ENCODE measurements at regions not wholly inside any gene's neighbourhood (a gene's known extent, or its start where the extent isn't known, plus 50 kb on each side); places are given as distances from the start of the nearest gene placed in this dataset.
"Not testable (repeated sequence)": the region's sequence is repeated elsewhere in the genome, so short reads cannot be mapped to it uniquely, and the experiment has no call there.

DNA sequence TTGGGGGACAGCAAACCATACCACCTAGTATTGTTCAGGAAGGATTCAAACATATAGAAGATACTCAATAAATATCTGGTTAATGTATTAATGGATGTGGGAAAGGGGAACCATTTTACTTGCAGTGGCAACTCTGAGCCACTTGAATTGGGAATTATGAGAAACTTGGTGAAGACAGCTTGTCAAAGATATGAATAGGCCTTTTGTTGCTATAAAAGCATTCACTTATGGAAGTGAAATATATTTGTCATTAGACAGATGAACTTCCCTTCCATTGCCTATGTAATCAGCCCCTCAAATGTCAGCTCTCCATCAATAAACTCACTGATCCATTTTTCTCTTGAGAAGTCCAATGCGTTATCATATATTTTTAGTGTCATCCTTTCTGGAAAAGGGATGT is 56.1 kb downstream of the GPR85 start:
- Histone ChIP-seq H4K20me1 (ENCODE audit: low read depth) (no peaks in the 10 kb centered on the region), H3F3A (ENCODE audit: low read depth) (no peaks in the 10 kb centered on the region), H3K27ac (no peak overlapping the region), H2AFZ (replicated peaks) (no peak overlapping the region), H3K9me3 (ENCODE audit: low read depth) (no peaks in the 10 kb centered on the region), H3K9ac (no peak overlapping the region), H3K79me2 (ENCODE audit: low read depth) (no peaks in the 10 kb centered on the region), H3K27me3 (no peaks in the 10 kb centered on the region), H3K4me3 (no peak overlapping the region), H3K36me3 (no peaks in the 10 kb centered on the region), H3K4me2 (no peak overlapping the region), H3K4me1 (peaks cover 24% of the 10 kb centered on the region)
- TF ChIP-seq EZH2phosphoT487 (IDR thresholded peaks at IDR 0.05): no peak
- no peak for TF ChIP-seq EZH2 (IDR thresholded peaks at IDR 0.05)
- TF ChIP-seq, protein P1, sequence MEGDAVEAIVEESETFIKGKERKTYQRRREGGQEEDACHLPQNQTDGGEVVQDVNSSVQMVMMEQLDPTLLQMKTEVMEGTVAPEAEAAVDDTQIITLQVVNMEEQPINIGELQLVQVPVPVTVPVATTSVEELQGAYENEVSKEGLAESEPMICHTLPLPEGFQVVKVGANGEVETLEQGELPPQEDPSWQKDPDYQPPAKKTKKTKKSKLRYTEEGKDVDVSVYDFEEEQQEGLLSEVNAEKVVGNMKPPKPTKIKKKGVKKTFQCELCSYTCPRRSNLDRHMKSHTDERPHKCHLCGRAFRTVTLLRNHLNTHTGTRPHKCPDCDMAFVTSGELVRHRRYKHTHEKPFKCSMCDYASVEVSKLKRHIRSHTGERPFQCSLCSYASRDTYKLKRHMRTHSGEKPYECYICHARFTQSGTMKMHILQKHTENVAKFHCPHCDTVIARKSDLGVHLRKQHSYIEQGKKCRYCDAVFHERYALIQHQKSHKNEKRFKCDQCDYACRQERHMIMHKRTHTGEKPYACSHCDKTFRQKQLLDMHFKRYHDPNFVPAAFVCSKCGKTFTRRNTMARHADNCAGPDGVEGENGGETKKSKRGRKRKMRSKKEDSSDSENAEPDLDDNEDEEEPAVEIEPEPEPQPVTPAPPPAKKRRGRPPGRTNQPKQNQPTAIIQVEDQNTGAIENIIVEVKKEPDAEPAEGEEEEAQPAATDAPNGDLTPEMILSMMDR (IDR thresholded peaks at IDR 0.05): no peak
- peaks cover 14% of the 10 kb centered on the region for H3K4me1 Mint-ChIP-seq
- H3K4me3 Mint-ChIP-seq: no peak overlapping the region
- no peaks in the 10 kb centered on the region for H3K36me3 Mint-ChIP-seq
- H3K27ac Mint-ChIP-seq: no peak overlapping the region
- DNase-seq (ENCODE audit: low spot score): no peak
- no peaks in the 10 kb centered on the region for H3K9me3 Mint-ChIP-seq
- H3K27me3 Mint-ChIP-seq (ENCODE audit: insufficient read depth, low read depth): no peaks in the 10 kb centered on the region

DNA sequence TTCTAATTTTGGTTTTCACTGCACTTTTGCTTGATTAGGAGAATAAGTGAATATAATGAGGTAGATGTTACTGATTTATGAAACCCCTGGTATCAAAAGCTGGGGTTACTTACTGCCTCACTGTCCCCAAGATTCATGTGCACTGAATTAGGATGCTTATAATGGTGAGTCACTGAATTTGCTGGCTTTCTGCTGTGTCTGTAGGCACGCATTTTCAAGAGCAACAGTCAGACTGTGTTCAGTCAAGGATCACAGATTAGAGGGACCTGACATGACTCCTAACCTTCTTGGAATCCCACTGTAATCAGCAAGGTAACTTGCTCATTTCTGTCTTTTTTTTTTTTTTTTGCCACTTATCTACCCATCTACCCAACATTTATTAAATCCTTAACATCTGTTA is 59.7 kb downstream of the GPR85 start:
- peaks cover 31% of the 10 kb centered on the region for H3K4me1 ChIP-seq
- peak; percentile 35 for DNase-seq (ENCODE audit: low spot score)
- Mint-ChIP-seq H3K9me3 (peaks cover 17% of the 10 kb centered on the region), H3K27ac (peak overlapping the region; percentile 42), H3K4me1 (peaks cover 14% of the 10 kb centered on the region), H3K4me3 (no peak overlapping the region), H3K36me3 (no peaks in the 10 kb centered on the region), H3K27me3 (ENCODE audit: insufficient read depth, low read depth) (no peaks in the 10 kb centered on the region)
- peak overlapping the region; percentile 77 for H3K27ac ChIP-seq
- H3K79me2 ChIP-seq (ENCODE audit: low read depth): no peaks in the 10 kb centered on the region
- no peak for TF ChIP-seq EZH2phosphoT487 (IDR thresholded peaks at IDR 0.05)
- TF ChIP-seq EZH2 (IDR thresholded peaks at IDR 0.05): no peak
- TF ChIP-seq, protein P1 (IDR thresholded peaks at IDR 0.05): no peak
- H3K9ac ChIP-seq: no peak overlapping the region
- peak overlapping the region; percentile 56 for H3K4me2 ChIP-seq
- no peak overlapping the region for H3K4me3 ChIP-seq
- H3K36me3 ChIP-seq: no peaks in the 10 kb centered on the region
- H3K9me3 ChIP-seq (ENCODE audit: low read depth): no peaks in the 10 kb centered on the region
- no peaks in the 10 kb centered on the region for H3K27me3 ChIP-seq
- no peak overlapping the region for H2AFZ ChIP-seq (replicated peaks)
- no peaks in the 10 kb centered on the region for H4K20me1 ChIP-seq (ENCODE audit: low read depth)
- no peaks in the 10 kb centered on the region for H3F3A ChIP-seq (ENCODE audit: low read depth)

DNA sequence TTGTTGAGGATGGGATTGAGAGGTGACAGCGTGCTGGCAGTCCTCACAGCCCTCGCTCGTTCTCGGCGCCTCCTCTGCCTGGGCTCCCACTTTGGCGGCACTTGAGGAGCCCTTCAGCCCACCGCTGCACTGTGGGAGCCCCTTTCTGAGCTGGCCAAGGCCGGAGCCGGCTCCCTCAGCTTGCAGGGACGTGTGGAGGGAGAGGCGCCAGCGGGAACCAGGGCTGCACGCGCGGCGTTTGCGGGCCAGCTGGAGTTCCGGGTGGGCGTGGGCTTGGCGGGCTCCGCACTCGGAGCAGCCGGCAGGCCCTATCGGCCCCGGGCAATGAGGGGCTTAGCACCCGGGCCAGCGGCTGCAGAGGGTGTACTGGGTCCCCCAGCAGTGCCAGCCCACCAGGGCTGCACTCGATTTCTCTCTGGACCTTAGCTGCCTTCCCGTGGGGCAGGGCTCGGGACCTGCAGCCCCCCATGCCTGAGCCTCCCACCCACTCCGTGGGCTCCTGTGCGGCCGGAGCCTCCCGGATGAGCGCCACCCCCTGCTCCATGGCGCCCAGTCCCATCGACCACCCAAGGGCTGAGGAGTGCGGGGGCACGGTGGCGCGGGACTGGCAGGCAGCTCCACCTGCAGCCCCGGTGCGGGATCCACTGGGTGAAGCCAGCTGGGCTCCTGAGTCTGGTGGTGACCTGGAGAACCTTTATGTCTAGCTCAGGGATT is 69.3 kb downstream of the GPR85 start:
- not testable (repeated sequence) for H3K4me2 ChIP-seq; H3K27ac Mint-ChIP-seq; H3K79me2 ChIP-seq (ENCODE audit: low read depth); H2AFZ ChIP-seq (replicated peaks); H3K4me1 ChIP-seq; H3K36me3 Mint-ChIP-seq; H4K20me1 ChIP-seq (ENCODE audit: low read depth); H3K9ac ChIP-seq; H3K4me1 Mint-ChIP-seq; H3K4me3 ChIP-seq; H3K27ac ChIP-seq; H3K4me3 Mint-ChIP-seq; DNase-seq (ENCODE audit: low spot score); H3F3A ChIP-seq (ENCODE audit: low read depth); H3K9me3 ChIP-seq (ENCODE audit: low read depth); H3K27me3 ChIP-seq; H3K36me3 ChIP-seq; H3K27me3 Mint-ChIP-seq (ENCODE audit: insufficient read depth, low read depth)
- H3K9me3 Mint-ChIP-seq: peaks cover 20% of the 10 kb centered on the region

DNA sequence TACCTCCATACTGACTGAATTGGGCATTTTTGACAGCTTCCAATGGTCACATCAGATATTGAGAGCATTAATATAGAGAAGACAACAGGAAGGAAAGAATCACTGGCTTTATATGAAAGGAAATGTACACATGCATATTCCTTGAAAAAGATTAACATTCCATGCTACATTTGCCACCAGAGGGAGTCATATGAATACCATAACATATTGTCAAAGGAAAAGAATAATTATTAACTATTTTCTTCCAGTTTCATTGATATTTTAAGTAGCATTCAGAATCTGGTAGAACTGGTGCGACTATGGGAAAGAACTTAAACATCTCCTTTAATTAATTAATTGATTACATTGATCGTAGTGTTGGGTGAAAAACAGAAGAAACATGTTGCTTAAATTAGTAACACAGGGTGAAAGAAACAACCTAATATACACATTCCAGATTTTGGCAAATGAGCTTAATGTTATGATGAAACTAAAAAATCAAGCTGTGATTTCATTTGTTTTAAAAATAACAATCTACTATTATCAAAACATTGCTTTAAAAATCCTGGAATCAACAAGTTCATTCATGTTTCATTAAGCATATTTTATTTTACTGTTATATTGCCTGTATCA is 71.5 kb downstream of the GPR85 start:
- H2AFZ ChIP-seq (replicated peaks): no peak overlapping the region

More for the DNA sequence above, 71.5 kb downstream of the GPR85 start:
- Histone ChIP-seq H3K4me1 (no peaks in the 10 kb centered on the region), H3K79me2 (ENCODE audit: low read depth) (no peaks in the 10 kb centered on the region), H3K9me3 (ENCODE audit: low read depth) (no peaks in the 10 kb centered on the region), H3K36me3 (no peaks in the 10 kb centered on the region), H3K27ac (no peak overlapping the region), H3K4me2 (no peak overlapping the region), H3K27me3 (no peaks in the 10 kb centered on the region), H3K4me3 (no peak overlapping the region), H3K9ac (no peak overlapping the region), H4K20me1 (ENCODE audit: low read depth) (no peaks in the 10 kb centered on the region), H3F3A (ENCODE audit: low read depth) (no peaks in the 10 kb centered on the region)
- Mint-ChIP-seq H3K4me3 (no peak overlapping the region), H3K9me3 (peaks cover 14% of the 10 kb centered on the region), H3K4me1 (no peaks in the 10 kb centered on the region), H3K36me3 (no peaks in the 10 kb centered on the region), H3K27me3 (ENCODE audit: insufficient read depth, low read depth) (no peaks in the 10 kb centered on the region), H3K27ac (no peak overlapping the region)
- TF ChIP-seq EZH2phosphoT487 (IDR thresholded peaks at IDR 0.05): no peak
- TF ChIP-seq, protein P1 (IDR thresholded peaks at IDR 0.05): peak; percentile 47
- DNase-seq (ENCODE audit: low spot score): no peak
